ENCODE measurements at regions not wholly inside any gene's neighbourhood (a gene's known extent, or its start where the extent isn't known, plus 50 kb on each side); places are given as distances from the start of the nearest gene placed in this dataset.

DNA sequence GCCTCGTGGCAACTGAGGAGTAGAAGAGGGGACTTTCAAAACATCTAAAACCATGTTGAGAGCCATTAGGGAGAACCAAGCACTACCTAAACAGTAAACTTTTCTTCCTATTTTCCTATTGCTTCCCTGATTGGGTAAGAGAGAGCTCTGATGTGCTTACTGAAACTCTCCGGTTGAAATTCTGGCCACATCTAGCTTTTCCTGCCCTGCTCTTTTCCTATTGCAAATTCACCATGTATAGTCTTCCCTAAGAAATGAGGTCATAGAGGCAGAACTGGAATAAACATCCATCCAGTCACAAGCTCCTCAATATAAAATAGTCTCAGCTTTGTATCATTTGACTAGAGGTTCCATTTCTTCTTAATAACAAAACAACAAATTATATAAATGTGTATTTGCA lies 199.5 kb upstream of the CNR1 start:
- TF ChIP-seq, protein P1, sequence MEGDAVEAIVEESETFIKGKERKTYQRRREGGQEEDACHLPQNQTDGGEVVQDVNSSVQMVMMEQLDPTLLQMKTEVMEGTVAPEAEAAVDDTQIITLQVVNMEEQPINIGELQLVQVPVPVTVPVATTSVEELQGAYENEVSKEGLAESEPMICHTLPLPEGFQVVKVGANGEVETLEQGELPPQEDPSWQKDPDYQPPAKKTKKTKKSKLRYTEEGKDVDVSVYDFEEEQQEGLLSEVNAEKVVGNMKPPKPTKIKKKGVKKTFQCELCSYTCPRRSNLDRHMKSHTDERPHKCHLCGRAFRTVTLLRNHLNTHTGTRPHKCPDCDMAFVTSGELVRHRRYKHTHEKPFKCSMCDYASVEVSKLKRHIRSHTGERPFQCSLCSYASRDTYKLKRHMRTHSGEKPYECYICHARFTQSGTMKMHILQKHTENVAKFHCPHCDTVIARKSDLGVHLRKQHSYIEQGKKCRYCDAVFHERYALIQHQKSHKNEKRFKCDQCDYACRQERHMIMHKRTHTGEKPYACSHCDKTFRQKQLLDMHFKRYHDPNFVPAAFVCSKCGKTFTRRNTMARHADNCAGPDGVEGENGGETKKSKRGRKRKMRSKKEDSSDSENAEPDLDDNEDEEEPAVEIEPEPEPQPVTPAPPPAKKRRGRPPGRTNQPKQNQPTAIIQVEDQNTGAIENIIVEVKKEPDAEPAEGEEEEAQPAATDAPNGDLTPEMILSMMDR (conservative IDR thresholded peaks at IDR 0.05 in 1 of 2, IDR thresholded peaks at IDR 0.05 in 1 of 2; ENCODE audit: low read depth in 1 of 2, low read length in 2 of 2), result no peak
- no peak for TF ChIP-seq EZH2 (IDR thresholded peaks at IDR 0.05; ENCODE audit: low read length, missing control alignments)

All from fibroblast of lung (primary cell).